ENCODE measurements at regions not wholly inside any gene's neighbourhood (a gene's known extent, or its start where the extent isn't known, plus 50 kb on each side); places are given as distances from the start of the nearest gene placed in this dataset.
"Not testable (repeated sequence)": the region's sequence is repeated elsewhere in the genome, so short reads cannot be mapped to it uniquely, and the experiment has no call there.

DNA sequence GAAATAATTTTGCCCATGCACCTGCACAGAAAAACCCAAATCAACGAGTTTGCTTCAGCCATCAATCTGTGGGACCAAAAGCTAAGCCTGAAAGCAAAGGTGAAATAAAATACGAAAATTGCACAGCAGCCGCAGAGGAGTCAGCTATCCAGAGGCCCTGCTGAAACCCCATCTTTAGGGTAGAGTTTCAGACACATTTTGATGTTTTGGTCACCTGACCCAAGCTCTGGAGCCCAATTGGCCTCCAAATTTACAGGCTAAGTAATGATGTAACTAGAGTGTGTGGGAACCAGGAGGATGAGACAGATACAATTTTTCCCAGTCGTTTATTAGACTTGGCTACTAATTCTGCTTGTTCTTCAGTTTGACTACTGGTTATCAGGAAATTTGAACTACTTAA lies 308.6 kb upstream of the ATP11B start:
- no peak for DNase-seq

DNA sequence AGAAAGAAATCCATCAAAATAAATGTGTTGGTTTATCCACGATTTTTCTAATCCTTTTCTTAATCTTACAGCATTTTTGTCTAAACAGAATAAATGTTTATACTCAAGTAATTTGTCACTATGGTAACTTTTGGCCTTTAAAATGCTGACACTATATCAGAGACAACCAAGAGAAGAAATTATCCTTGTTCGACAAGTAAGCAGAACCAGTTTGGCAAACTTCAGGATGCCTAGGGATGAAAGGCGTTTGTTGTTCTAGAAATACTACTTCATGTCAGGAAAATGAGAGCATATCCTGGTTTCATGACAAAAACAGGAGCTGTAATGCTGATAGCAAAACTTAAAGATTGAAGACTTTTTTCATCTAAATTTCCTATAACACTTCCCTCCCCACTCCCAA lies 308.0 kb upstream of the ATP11B start:
- no peak for DNase-seq

GRCh38 chr3:182486463-182486862 lies 306.8 kb upstream of the ATP11B start:
- DNase-seq = no peak

GRCh38 chr3:182487143-182487542 lies 306.2 kb upstream of the ATP11B start:
- DNase-seq = no peak

- DNase-seq = no peak
These were observed 305.7 kb upstream of the ATP11B start for GRCh38 chr3:182487611-182488010.

- peak in 1 of 2 donors; percentile 0 for DNase-seq
These were observed 302.5 kb upstream of the ATP11B start for GRCh38 chr3:182490596-182491491.

GRCh38 chr3:182491577-182491976 lies 301.7 kb upstream of the ATP11B start:
- DNase-seq = no peak

DNA sequence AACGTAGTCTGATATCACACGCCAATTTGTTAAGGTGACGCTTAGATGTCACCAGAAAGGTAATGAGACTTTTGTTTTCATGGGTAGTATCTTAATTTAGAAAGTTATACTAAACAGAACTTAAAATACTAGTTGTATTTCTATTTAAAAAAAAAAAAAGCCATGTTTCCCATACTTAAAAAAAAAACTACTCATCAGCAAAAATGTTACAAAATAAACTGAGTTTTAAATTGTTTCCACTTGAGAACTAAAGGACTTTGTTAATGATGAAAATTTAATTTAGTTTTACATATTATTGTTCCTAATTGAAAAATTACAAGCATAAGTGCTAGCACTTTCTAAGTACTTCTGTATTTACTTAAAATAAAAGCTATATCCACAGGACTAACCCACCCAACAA lies 300.8 kb upstream of the ATP11B start:
- DNase-seq = no peak

DNA sequence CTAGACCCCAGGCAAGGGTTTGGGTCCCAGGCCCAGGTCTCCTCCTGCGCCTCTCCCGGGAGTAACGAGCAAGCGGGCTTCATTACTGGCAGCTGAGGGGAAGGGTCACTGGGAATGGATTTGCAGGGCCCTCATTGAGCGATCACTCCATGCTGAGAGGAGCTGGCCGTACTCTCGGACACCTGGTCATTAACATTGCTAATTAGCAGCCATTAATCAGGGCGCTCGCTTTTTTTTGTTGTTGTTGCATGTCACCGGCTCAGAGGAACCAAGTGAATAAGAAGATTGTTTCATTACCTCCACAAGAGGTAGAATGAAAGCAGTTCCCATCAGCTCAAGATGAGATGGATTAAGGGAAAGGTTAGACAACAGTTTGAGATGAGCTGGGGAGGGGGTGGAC lies 293.0 kb upstream of the ATP11B start:
- no peak for DNase-seq

DNA sequence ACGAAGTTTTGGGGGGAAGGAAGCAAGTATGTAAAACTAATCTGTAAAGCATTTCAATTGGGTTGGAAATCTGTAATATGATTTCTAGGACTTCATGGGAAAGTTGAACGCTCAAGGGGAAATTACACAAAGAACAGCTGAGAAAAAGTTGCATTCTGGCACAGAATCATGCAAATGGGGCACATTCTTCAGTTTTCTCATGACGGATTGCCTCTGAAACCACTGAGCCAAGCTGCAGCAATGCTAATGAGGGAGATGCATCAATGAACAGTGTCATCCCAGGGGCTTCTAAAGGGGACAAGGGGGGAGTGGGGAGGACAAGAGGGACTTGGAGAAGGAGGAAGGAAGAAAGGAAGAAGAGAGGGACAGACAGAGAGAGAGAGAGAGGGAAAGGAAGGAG lies 291.4 kb upstream of the ATP11B start:
- DNase-seq = no peak

DNA sequence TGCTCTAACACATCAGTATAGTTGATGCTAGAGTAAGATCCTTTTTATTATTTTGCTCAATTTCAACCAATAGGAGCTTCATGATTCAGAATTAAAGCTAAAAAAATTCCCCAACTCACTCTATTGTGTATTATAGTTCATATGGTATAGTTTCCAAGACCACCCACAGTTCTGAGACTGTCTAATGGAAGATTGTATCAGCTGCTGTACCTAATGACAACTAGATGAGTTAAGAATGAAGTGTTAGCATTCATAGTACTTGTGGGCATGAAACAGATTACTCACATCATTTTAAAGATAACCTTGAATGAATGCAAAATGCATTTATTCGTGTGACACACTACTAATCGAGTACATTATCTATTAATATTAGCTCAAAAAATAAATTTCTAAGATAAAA lies 289.9 kb upstream of the ATP11B start:
- no peak for DNase-seq

GRCh38 chr3:182508919-182509711 lies 284.2 kb upstream of the ATP11B start:
- DNase-seq = no peak

GRCh38 chr3:182509844-182510460 lies 283.4 kb upstream of the ATP11B start:
- DNase-seq = no peak

DNA sequence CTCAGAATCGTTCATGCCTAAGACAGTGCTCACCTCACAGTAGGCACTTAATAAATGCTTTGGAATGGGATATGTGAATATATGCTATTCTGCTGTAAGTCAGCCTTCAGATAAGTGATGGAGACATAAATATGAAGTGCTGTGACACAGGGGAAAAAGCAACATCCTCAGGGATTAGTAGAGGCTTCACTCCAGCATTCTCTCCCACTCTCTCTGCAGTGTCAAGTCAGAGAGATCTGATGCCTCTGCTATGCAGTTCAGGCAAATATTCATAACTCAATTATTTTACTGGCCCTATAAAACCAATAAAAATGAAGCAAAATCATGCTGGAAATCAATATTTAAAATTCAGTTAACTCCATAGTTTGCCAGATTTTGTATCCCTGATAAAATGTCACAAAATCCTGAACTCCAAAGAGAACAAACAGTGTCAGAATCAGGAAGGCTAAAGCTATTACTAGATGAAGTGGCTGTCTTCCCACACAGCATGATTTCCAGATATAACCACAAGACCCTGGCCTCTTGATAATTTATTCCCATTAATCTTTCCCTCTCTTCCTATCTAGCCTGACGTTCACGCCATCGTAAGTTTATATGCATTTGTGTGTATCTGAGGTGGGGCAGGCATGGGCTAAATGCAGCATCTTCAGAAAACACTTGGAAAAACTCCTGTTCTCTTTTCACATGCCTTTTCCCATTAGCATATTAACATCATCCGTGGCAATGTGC lies 278.9 kb upstream of the ATP11B start:
- DNase-seq = no peak

DNA sequence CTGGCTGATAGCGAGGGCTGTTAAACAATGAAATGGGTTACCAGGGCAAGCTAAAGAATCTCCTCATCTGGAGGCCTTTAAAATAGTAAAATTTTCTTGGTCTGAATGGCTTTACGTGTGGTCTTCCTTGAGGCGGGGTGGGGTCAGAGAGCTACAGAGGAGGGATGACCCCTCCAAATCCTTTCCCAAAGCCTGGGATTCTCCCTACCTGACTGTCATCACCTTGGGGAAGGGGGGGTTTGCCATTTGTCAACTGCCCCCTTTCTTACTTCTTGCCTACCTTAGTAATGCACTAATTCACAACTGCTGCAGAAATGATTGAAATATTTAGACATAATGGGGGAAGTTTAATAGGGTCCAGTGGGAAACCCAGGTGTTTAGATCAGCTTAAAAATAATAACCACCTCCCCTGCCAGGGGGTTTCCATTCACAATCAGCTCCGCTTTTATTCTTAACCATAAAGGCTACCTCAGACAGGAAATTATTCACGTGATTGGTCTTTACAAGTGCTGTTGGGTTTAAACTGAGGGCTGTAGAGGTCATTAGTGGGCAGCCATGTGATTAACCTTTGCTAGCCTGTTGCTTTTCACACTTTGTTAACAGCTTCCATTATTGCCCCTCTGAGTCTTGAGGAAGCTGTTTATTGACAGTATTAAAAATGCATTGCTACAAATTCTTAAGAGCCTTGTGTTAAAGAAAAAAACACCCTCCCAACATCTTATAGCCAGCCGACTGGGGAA lies 276.5 kb upstream of the ATP11B start:
- DNase-seq = no peak

GRCh38 chr3:182519569-182519968 lies 273.7 kb upstream of the ATP11B start:
- DNase-seq = no peak

- no peak for DNase-seq
These were observed 272.0 kb upstream of the ATP11B start for GRCh38 chr3:182521339-182521738.

DNA sequence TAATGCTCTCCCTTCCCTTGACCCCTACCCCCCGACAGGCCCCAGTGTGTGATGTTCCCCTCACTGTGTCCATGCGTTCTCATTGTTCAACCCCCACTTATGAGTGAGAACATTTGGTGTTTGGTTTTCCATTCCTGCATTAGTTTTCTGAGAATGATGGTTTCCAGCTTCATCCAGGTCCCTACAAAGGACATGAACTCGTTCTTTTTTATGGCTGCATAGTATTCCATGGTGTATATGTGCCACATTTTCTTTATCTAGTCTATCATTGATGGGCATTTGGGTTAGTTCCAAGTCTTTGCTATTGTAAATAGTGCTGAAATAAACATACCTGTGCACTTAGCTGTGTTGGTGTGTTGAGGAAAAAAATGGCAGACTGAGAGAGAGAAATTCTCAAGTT lies 269.9 kb upstream of the ATP11B start:
- not testable (repeated sequence) for DNase-seq

- DNase-seq = no peak
These were observed 269.5 kb upstream of the ATP11B start for GRCh38 chr3:182523836-182524235.

DNA sequence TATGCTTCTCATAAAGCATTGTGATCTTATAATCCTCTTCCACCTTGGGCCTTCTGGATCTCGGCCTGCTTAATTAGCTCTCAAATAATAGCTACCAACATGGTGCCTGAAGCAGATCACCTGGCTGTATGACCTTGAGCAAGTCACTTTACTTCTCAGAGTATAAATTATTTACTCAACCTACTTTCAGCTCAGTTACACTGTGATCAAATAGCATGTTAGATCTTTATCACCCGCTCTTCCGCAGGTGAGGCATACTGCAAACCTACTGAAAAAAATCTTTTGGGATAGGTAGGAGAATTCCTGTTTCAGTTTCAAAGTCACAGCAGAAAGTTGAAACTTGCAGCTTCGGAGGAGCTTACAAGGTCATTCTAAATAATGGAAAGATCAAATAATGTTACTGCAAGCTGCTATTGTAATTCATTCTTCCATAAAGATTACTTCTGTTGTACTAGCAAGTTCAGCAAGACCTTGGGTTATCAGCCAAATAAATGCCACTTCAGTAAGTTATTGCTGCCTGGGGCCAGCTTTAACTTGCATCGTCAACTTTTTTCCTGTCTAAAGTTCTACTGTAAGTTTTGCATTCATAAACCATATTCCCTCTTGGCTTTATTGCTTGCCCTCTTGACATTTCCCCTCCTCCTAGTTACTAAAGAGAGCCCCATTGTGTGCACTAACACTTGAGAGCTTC lies 268.4 kb upstream of the ATP11B start:
- no peak for DNase-seq

- DNase-seq = no peak
These were observed 267.4 kb upstream of the ATP11B start for GRCh38 chr3:182525766-182526374.
